ENCODE measurements at regions not wholly inside any gene's neighbourhood (a gene's known extent, or its start where the extent isn't known, plus 50 kb on each side); places are given as distances from the start of the nearest gene placed in this dataset.
A peak's percentile ranks its signal among the peaks of the same experiment; 100 is the strongest.
"Not testable (repeated sequence)": the region's sequence is repeated elsewhere in the genome, so short reads cannot be mapped to it uniquely, and the experiment has no call there.

DNA sequence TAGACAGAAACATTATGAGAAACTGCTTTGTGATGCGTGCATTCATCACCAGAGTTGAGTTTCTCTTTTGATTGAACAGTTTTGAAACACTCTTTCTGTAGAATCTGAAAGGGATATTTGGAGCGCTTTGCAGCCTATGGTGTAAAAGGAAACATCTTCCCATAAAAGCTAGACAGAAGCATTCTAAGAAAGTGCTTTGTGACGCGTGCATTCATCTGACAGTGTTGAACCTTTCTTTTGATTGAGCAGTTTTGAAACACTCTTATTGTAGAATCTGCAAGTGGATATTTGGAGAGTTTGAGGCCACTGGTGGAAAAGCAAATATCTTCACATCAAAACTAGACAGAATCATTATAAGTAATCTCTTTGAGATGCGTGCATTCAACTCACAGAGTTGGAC is 3131.6 kb downstream of the TUBA3C start:
- H3K27ac ChIP-seq; intact Hi-C loops (cut with DNase I); H3K4me1 ChIP-seq (ENCODE audit: insufficient read depth); H3K36me3 ChIP-seq; H3K4me3 ChIP-seq; H3K27me3 ChIP-seq; H3K9me3 ChIP-seq: not testable (repeated sequence)
- WGBS, 3 donors, result 43 to 74% (median 53%) methylated on average over 2 to 4 of the region's 5 CpGs
- DNase-seq, result peak in 1 of 5 donors; percentile 6

DNA sequence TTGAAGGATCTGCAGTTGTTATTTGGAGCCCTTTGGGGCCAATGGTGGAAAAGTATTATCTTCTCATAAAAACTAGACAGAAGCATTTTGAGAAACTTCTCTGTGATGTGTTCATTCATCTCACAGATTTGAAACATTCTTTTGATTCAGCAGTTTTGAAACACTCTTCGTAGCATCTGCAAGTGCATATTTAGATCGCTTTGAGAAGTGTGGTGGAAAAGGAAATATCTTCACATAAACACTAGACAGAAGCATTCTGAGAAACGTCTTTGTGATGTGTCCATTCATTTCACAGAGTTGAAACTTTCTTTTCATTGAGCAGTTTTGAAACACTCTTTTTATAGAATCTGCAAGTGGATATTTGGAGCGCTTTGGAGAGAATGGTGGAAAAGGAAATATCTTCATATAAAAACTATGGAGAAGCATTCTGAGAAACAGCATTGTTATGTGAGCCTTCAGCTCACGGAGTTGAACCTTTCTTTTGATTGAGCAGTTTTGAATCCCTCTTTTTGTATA is 3164.1 kb downstream of the TUBA3C start:
- H3K27ac ChIP-seq; H3K27me3 ChIP-seq; intact Hi-C loops (cut with DNase I); H3K9me3 ChIP-seq; H3K4me1 ChIP-seq (ENCODE audit: insufficient read depth); DNase-seq; H3K36me3 ChIP-seq; H3K4me3 ChIP-seq: not testable (repeated sequence)
- 39 to 48% (median 46%) methylated on average over 5 of the region's 5 CpGs for WGBS, 3 donors

DNA sequence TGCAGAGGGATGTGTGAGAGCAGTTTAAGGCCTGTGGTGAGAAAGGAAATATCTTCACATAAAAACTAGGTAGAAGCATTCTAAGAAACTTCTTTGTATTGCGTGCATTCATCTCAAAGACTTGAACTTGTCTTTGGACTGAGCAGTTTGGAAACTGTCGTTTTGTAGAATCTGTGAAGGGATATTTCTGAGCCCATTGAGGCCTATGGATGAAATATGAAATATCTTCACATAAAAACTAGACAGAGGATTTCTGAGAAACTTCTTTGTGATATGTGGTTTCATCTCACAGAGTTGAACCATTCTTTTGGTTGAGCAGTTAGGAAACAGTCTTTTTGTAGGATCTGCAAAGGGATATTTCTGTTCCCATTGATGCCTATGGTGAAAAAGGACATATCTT is 3173.4 kb downstream of the TUBA3C start:
- H3K4me3 ChIP-seq; H3K36me3 ChIP-seq; H3K27ac ChIP-seq; H3K4me1 ChIP-seq (ENCODE audit: insufficient read depth); DNase-seq; H3K9me3 ChIP-seq; intact Hi-C loops (cut with DNase I); H3K27me3 ChIP-seq: not testable (repeated sequence)
- 19 to 25% (median 20%) methylated on average over 2 of the region's 2 CpGs for WGBS, 3 donors

Data from ovary (tissue), 7 donors.